GM19395 (cell line): ENCODE measurements at regions not wholly inside any gene's neighbourhood (a gene's known extent, or its start where the extent isn't known, plus 50 kb on each side); places are given as distances from the start of the nearest gene placed in this dataset.

Experiments used
- ATAC-seq: cut with Tn5 transposase; IDR thresholded peaks from one replicate; pipeline ENCODE4 v1.9.1; 2021; ENCODE audit warnings: mild to moderate bottlenecking, moderate library complexity; ENCODE audit not compliant: unreplicated experiment

DNA sequence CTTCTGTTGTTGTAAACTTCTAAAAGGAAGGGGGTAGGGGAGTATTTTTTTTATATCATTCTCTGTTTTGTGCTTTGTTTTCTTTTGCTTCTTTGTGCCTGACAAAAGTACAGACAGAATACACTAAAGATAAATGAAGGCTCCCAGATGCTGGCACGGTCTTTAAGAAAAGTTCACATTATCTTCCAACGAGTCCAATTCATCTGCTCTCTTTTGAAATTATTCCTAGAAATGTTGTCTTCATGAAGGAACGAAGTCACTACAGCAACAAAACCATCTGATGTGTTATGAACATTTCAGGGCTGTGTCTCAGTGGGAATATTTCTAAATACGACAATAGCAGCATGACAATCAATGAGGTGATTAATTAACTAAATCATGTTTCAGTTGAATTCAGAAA lies 813.8 kb upstream of the HTR2C start:
- no peak for ATAC-seq

DNA sequence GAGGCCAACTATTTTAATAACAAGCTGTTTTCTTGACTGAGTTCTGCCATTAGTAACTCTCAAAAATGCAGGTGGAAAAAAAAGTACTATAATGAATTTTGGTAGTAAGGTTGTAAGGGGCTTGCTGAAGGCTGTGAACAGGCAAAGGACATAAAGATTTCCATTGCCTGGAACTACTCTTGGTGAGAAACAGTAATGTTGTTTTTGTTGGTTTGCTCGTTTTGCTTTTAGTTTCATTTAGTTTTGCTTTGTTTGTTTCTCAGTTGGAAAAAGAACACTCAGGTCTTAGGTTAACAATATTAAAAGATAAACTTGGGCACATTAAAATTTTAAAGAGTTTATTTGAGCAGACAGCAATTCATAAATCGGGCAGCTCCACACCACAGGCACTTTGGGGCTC lies 824.5 kb upstream of the HTR2C start:
- ATAC-seq, result no peak

DNA sequence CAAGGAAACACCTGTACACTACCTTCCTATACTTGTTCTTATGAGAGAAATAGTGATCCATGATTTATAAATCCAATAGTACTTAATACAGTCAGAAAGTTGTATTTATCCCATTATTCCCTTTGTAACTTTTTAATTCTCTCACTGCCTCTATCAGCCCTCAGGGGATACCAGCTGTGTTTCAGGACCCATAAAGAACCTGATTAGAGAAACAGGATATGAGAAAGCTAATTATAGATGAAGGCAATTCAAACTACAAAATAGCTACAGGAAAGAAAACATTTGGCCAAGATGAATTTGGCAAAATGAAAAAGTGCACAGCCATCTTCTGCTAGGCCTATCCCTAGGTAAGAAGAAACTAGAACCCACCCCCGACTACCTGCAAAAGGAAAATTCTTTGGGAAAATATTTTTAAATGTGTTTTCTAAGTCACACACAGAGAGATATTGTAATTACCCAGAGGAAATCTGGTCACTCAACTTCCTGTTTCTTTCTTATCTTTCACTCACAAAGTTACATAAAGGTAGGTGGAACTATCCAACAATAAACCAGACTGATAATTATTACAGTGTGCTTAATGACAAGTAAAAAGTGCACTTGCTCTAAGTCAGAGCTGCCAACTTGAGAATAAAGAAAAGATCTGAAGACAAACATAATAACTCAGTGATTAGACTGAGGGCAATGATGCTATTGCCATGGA lies 836.5 kb upstream of the HTR2C start:
- ATAC-seq, result peak; percentile 73

DNA sequence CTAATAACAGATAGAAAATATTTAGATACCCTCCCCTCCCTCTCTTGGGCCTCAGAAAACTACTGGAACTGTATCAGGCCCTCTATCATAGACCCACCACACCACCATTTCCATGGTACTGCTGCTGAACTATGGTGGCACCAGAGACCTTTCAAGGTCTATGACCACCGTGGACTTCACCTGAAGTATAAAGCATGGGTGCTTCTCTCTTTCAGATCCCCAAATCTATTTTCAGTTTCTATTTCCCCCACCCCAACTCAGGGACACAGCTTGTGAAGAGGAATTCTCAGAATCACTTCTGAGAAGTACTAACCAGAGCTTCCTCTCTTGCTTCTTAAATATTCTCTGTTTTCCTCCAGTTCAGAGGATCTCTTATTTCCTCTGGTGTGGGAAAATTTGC lies 840.8 kb upstream of the HTR2C start:
- peak; percentile 54 for ATAC-seq

DNA sequence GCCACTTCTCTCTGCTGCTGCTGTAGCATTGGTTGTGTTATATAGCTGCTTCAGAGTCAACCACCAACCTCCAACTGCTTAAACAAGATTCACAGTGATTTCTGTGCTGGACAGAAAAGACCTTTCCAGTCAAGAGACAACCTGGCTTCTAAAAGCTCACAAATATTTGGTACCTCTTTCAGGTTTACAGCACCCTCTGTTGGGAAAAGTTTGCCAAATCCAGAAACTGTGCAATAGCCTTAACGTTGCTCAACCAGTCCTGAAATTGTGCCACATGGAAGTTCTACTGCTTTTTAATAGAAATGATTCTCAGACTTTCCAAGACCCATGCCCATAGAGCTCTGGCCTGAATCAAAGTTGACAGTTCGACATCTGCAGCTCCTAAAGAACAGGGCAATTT lies 842.1 kb upstream of the HTR2C start:
- peak; percentile 29 for ATAC-seq

DNA sequence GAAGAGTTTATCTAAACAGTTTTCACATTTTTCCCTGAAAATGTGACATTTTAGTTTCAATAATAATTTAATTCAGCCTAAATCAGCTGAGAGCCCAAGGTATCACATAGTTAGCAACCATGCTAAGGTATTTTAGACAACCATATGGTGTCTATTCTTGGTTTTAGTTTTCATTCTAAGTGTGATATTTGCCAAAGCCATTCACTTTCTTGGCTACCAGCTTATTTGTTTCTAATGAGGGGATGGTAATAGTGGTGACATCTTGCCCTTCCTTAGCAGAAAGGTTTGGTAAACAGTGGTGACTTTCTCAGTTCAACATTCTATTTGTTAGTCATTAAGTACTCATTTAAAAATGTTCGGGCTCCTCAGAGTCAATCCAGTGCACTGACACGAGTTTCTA lies 854.9 kb upstream of the HTR2C start:
- ATAC-seq, result no peak

DNA sequence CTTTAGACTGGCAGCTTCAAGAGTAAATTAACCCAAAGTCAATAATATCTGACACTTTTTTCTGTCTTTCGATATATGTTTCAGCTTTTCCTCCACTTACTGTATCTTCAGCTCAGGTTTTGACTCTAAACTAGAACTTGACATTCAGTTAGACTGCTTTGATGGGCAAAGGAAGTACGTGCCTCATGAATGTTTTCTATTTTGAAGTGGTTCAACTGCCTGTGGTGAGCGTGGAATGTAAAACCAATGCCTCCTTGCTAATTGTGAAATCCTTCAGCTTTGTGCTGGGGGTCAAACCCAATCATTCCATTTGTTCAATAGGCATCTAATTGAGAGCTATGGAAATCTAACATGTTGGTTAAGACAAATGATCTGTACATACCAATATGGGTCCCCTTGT lies 857.0 kb upstream of the HTR2C start:
- ATAC-seq, result peak; percentile 46

DNA sequence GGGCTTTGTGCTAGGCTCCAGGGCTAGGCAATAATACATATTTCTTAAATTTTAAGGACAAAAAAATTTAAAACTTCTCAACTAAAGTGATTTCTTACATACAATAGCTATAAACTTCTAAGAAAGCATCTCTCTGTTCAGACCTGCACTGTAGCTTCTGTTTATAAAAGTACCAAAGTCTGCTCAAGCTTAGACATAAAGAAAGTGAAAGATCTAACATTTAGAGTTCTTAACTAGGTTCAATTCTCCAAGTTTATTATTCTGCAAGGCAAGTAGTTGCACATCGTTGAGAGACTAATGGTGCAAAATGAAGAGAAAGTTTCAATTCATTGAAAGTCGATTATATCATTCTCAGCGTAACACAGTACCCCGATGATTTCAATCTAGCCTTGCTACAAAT lies 857.4 kb upstream of the HTR2C start:
- ATAC-seq, result peak; percentile 62

DNA sequence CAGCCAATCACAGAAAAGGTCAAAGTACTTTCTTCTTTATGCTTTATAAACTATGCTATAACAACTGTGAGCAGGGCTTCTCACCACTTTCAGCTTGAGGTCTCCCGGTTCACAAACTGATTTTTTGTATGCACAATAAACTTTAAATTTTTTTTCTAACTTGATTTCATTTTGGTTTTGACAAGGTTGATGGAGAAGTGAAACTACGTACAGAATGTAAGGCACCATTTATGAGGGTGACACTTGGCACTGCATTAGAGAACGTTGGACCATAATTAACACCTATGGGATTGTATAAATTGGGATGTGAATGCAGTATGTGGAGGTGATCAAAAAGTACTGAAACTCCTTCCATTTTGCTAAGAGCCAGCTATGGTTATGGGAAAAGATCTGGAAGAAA lies 857.9 kb upstream of the HTR2C start:
- ATAC-seq, result peak; percentile 58

DNA sequence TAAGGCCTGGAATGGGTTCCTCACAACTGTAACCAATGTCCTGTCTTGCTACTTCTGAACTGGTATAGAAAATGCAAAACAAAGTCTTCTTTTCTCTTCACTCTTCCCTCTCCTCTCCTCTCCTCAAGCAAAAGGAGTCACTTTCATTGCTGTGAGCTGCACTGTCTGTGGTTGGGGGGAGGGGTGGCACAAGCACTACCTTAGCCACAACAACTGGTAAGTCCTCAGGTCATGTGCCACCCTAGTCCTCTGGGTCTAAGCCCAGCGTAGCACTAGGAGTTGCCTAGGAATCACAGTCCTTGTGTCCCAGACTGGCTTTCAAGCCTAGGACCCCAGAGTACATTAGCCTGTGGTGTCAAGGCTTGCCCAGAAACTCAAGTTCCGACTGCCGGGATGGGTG lies 859.3 kb upstream of the AMOT start:
- ATAC-seq, result no peak

DNA sequence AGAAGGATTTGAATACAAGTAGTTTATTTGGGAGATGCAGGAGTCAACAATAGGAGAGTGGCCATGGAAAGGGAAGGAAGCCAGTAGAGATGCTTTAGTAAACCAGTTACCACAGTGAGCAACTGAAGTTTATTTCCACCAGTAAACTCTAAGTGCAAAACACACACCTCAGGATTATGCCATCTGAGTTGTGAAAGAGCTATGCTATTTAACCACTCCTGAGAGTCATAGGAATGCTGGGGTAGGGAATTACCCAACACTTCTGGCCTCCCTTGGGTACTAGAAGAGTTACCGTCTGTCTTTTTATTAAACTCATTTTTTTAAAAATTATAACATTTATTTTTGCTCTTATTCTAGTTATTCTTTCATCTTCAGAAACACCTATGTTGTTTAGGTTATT lies 834.6 kb upstream of the AMOT start:
- no peak for ATAC-seq

DNA sequence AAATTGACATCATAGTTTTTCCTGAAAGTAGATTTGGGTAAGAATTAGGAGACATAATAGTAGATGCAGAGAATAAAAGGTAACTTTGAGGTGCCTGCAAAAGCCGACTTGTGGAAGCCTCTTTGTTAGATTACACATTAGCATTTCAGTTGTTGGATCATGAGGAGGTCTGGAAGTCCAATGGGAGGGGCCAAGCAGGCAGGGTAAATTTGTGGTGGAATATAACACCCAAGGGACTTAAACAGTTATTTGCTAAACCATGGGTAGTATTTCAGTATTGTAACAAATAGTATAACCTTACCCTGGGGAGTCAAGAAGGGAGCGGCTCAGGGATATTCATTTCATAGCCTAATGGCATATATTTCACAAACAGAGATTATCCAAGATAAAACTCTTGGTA lies 810.7 kb upstream of the AMOT start:
- no peak for ATAC-seq

DNA sequence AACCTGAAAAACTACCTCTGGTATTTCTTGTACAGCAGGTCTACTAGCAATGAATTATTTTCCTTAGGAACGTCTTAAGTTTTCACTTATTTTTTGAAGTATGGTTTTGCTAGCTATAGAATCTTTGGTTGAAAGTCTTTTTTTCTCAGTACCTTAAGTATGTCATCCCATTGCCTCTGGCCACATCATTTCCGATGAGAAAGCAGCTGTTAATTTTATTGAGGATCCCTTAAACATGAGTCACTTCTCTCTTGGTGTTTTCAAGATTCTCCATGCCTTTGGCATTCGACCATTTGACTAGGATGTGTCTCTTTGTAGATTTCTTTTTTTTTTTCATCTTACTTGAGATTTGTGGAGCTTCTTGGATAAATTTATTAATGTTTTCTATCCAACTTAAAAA lies 803.8 kb upstream of the AMOT start:
- ATAC-seq, result no peak

DNA sequence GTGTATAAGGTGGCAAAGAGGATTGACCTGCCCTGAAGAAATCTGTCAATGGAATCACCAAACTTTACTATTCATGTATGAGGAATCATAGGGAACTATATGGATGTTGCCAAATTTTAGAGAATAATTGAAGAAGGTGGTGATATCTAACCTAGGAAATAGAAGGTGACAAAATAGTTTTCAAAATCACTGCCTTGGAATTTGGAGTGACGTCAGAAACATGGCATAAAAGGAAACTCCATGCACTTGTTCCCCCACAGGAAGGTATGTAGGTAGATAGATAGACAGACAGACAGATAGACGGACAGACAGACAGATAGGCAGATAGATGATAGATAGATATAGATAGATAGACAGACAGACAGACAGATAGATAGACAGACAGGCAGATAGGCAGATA lies 793.9 kb upstream of the AMOT start:
- ATAC-seq, result no peak

DNA sequence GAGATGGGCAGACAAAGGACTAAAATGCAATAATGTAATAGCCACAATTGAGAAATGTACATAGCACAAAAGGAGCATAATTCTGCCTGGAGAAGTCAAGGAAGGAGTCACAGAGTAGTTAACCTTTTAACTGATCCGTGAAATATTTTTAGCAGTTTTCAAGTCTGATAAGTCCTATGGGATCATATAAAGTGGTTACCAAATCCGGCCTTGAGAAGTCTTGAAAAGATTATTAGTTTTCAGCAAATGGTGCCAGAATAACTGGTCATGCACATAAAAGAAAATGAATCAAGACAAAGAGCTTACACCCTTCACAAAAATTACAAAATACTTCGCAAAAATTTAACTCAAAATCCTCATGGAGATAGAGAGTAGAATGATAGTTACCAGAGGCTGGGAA lies 788.7 kb upstream of the AMOT start:
- no peak for ATAC-seq

DNA sequence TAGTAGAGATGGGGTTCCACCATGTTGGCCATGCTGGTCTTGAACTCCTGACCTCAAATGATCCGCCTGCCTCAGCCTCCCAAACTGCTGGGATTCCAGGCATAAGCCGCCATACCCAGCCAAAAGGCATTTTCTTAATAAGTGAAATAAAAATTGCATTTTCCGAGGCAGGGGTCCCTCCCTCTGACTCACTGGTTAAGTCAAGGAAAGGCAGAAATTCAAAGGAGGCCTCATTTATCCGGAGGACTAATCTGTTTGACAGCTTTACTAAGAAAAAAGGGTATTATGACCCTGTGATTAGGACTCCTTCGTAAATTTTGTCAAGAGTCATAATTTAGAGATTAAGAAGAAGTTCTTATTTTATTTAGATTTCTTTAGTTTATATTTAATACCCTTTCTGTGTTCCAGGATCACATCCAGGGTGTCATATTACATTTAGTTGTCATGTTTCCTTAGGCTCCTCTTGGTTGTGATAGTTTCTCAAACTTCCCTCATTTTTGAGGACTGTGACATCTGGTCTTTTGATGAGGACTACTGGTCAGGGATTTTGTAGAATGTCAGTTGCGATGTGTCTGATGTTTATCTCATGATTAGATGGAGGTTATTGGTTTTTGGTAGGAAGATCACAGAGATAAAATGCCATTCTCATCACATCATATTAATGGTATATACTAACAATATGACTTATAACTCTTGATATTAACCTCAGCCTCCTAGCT lies 753.7 kb upstream of the AMOT start:
- no peak for ATAC-seq

DNA sequence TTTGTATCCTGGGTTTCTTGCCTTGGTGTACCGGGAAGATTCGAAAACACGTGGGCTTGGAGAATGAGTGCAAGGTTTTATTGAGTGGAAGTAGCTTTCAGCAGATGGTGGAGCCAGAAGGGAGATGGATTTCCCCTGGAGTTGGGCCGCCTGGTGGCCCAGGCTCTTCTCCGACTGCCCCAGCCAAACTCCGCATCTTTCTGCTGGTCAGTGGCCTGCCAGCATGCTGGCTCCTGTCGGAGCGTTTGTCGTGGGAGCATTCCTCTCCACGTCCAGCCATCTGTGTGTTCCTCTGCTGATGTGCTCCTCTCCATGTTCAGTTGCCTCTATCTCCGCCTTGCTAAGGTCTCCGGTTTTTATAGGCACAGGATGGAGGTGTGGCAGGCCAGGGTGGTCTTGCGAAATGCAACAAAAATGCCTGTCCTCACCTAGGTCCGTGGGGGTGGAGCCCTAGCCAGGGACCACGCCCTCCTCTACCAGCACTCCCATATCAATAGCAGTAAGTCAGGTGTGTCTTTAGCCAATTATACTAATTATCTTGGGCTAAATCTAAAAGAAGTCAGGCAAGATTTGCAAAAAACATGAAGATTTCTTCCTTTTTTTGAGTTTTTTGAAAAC lies 745.8 kb upstream of the AMOT start:
- ATAC-seq, result no peak

DNA sequence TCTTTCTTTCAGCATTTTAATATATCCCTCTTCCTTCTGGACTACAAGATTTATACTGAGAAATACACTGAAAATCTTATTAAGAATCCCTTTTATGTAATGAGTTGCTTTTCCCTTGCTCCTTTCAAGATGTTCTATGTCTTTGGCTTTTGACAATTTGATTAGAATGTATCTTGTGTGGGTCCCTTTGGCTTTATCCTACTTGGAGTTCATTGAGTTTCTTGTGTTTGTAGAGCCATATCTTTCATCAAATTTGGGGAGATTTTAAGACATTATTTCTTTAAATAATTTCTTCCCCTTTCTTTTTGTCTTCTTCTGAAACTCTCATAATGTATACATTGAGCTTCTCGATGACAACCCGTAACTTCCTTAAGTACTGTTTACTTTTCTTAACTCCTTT lies 739.9 kb upstream of the AMOT start:
- no peak for ATAC-seq

DNA sequence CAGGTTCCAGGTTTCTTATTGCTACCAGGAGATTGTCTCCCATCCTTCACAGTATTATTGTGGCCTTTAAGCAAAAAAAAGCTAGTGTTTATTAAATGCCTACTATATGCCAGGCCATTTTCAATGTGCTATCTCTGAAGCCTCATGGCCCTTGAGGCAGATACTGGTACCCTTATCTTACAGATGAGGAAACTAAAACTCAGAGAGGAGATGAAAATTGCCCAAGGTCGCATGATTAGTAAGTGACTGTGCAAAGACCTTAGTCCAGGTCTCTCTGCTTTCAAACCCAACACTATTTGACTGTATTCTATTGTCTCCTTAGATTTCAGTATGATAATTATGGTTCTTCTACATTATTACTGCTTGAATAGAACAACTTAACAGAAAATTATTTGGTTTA lies 717.9 kb upstream of the AMOT start:
- no peak for ATAC-seq

DNA sequence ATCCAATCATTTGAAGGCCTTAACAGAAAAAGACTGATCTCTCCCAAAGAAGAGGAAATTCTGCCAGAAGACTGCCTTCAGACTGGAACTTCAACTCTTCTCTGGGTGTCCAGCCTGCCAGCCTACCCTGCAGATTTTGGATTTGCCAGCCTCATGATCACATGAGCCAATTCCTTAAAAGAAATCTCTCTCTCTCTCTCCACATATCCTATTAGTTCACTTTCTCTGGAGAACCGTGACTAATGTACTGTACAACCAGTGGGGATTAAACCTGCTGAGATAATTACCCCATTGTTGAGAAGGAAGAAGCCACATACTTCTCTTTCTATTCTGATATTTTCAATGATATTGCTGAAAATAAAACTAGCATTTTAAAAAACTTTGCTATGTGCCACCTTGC lies 711.3 kb upstream of the AMOT start:
- ATAC-seq, result no peak

DNA sequence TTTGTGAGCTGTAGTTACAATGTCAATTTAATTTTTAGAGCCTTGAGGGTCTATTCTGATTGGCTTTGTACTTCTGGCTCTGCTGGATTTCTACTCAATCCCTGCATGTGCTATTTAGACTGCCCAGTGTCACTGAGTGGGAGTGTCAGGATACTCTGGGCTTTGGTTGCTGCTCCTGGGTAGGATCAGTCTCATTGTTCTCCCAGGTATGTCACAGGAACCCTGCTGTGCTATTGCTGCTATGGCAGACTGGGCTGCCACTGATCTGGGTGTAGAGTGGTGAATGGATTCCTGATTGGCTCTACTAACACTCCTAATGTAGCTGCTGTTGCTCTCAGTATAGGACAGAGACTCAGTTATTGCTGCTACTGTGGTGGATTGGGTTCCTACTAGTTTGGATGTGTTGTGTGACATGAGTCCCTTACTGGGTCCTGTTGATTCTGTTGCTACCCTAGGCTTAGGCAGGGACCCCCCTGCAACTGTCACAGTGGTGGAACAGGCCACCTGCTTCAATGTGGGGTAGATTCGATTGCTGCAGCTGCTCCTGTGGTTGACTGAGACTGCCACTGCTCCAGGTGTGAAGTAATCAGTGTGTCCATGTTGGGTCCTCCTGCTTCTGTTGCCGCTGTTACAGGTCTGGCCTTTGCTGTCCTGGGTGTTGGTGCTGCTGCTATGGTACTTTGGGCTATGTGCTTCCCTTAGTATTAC lies 707.8 kb upstream of the AMOT start:
- no peak for ATAC-seq

DNA sequence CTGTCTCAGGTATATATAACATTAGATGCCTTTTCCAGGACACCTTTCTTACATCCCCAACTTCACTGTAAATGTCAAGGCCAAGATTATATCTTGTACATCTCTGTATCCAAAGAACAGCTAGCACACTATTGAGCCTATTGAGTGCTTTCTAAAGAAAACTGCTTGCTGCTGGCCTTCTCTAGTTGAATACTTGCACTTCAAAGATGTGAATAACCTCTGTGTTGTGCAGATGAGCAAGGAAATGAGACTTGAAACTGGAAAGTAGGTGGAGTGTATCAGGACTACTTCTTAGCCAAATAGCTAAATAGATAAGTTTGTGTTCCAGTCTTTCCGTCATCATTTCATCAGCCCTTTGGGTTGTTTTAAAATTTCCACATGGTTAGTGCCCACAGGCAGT lies 704.4 kb upstream of the AMOT start:
- ATAC-seq, result no peak
